ENCODE measurements at regions not wholly inside any gene's neighbourhood (a gene's known extent, or its start where the extent isn't known, plus 50 kb on each side); places are given as distances from the start of the nearest gene placed in this dataset.

GRCh38 chr6:156102129-156102528 is 646.5 kb upstream of the NOX3 start:
- in situ Hi-C loops (cut with HindIII; ENCODE audit: low pct_unique_long_range_greater_than_20kb, low sequenced_read_pairs), result no loop called here

GRCh38 chr6:156098839-156099238 is 643.2 kb upstream of the NOX3 start:
- no peak for DNase-seq (ENCODE audit: low read depth, low spot score)
- in situ Hi-C loops (cut with HindIII; ENCODE audit: low pct_unique_long_range_greater_than_20kb, low sequenced_read_pairs), result no loop called here

More at GRCh38 chr6:156102129-156102528, 646.5 kb upstream of the NOX3 start:
- DNase-seq (ENCODE audit: low read depth, low spot score), result peak; percentile 30

GRCh38 chr6:156087487-156087886 is 631.8 kb upstream of the NOX3 start:
- no peak for DNase-seq (ENCODE audit: low read depth, low spot score)
- in situ Hi-C loops (cut with HindIII; ENCODE audit: low pct_unique_long_range_greater_than_20kb, low sequenced_read_pairs), result no loop called here

GRCh38 chr6:156082012-156082411 is 626.4 kb upstream of the NOX3 start:
- in situ Hi-C loops (cut with HindIII; ENCODE audit: low pct_unique_long_range_greater_than_20kb, low sequenced_read_pairs), result no loop called here
- DNase-seq (ENCODE audit: low read depth, low spot score), result no peak

GRCh38 chr6:156080371-156080770 is 624.7 kb upstream of the NOX3 start:
- in situ Hi-C loops (cut with HindIII; ENCODE audit: low pct_unique_long_range_greater_than_20kb, low sequenced_read_pairs), result no loop called here
- no peak for DNase-seq (ENCODE audit: low read depth, low spot score)

- DNase-seq (ENCODE audit: low read depth, low spot score), result no peak
- in situ Hi-C loops (cut with HindIII; ENCODE audit: low pct_unique_long_range_greater_than_20kb, low sequenced_read_pairs), result no loop called here
Measured at GRCh38 chr6:156068881-156069280, 613.2 kb upstream of the NOX3 start.

GRCh38 chr6:156065849-156066248 is 610.2 kb upstream of the NOX3 start:
- in situ Hi-C loops (cut with HindIII; ENCODE audit: low pct_unique_long_range_greater_than_20kb, low sequenced_read_pairs), result no loop called here
- no peak for DNase-seq (ENCODE audit: low read depth, low spot score)

- in situ Hi-C loops (cut with HindIII; ENCODE audit: low pct_unique_long_range_greater_than_20kb, low sequenced_read_pairs), result no loop called here
- DNase-seq (ENCODE audit: low read depth, low spot score), result no peak
Measured at GRCh38 chr6:156062091-156062563, 606.5 kb upstream of the NOX3 start.

GRCh38 chr6:156061465-156061864 is 605.8 kb upstream of the NOX3 start:
- in situ Hi-C loops (cut with HindIII; ENCODE audit: low pct_unique_long_range_greater_than_20kb, low sequenced_read_pairs), result no loop called here
- no peak for DNase-seq (ENCODE audit: low read depth, low spot score)

GRCh38 chr6:156060013-156060412 is 604.4 kb upstream of the NOX3 start:
- in situ Hi-C loops (cut with HindIII; ENCODE audit: low pct_unique_long_range_greater_than_20kb, low sequenced_read_pairs), result no loop called here
- DNase-seq (ENCODE audit: low read depth, low spot score), result no peak

- DNase-seq (ENCODE audit: low read depth, low spot score), result no peak
- in situ Hi-C loops (cut with HindIII; ENCODE audit: low pct_unique_long_range_greater_than_20kb, low sequenced_read_pairs), result no loop called here
Measured at GRCh38 chr6:156058356-156058755, 602.7 kb upstream of the NOX3 start.

GRCh38 chr6:156057869-156058268 is 602.2 kb upstream of the NOX3 start:
- DNase-seq (ENCODE audit: low read depth, low spot score), result no peak
- in situ Hi-C loops (cut with HindIII; ENCODE audit: low pct_unique_long_range_greater_than_20kb, low sequenced_read_pairs), result no loop called here

GRCh38 chr6:156056085-156056484 is 600.4 kb upstream of the NOX3 start:
- in situ Hi-C loops (cut with HindIII; ENCODE audit: low pct_unique_long_range_greater_than_20kb, low sequenced_read_pairs), result no loop called here
- no peak for DNase-seq (ENCODE audit: low read depth, low spot score)

- DNase-seq (ENCODE audit: low read depth, low spot score), result no peak
- in situ Hi-C loops (cut with HindIII; ENCODE audit: low pct_unique_long_range_greater_than_20kb, low sequenced_read_pairs), result no loop called here
Measured at GRCh38 chr6:156053626-156054025, 598.0 kb upstream of the NOX3 start.

- in situ Hi-C loops (cut with HindIII; ENCODE audit: low pct_unique_long_range_greater_than_20kb, low sequenced_read_pairs), result no loop called here
- no peak for DNase-seq (ENCODE audit: low read depth, low spot score)
Measured at GRCh38 chr6:156046841-156047449, 591.3 kb upstream of the NOX3 start.

GRCh38 chr6:156046268-156046665 is 590.6 kb upstream of the NOX3 start:
- in situ Hi-C loops (cut with HindIII; ENCODE audit: low pct_unique_long_range_greater_than_20kb, low sequenced_read_pairs), result no loop called here
- no peak for DNase-seq (ENCODE audit: low read depth, low spot score)

GRCh38 chr6:156045401-156046267 is 590.0 kb upstream of the NOX3 start:
- in situ Hi-C loops (cut with HindIII; ENCODE audit: low pct_unique_long_range_greater_than_20kb, low sequenced_read_pairs), result no loop called here

GRCh38 chr6:156033598-156033997 is 578.0 kb upstream of the NOX3 start:
- in situ Hi-C loops (cut with HindIII; ENCODE audit: low pct_unique_long_range_greater_than_20kb, low sequenced_read_pairs), result no loop called here
- DNase-seq (ENCODE audit: low read depth, low spot score), result no peak

More at GRCh38 chr6:156045401-156046267, 590.0 kb upstream of the NOX3 start:
- no peak for DNase-seq (ENCODE audit: low read depth, low spot score)

- no peak for DNase-seq (ENCODE audit: low read depth, low spot score)
Measured at GRCh38 chr6:156031516-156031915, 575.9 kb upstream of the NOX3 start.

More at GRCh38 chr6:156031516-156031915, 575.9 kb upstream of the NOX3 start:
- in situ Hi-C loops (cut with HindIII; ENCODE audit: low pct_unique_long_range_greater_than_20kb, low sequenced_read_pairs), result no loop called here
